HepG2 (cell line): ENCODE measurements at regions not wholly inside any gene's neighbourhood (a gene's known extent, or its start where the extent isn't known, plus 50 kb on each side); places are given as distances from the start of the nearest gene placed in this dataset.

ENCODE experiments used
- ATAC-seq: fragments of 200-7000 bp; cut with Tn5 transposase; 3 replicates; pipeline ENCODE4 v1.9.1; 2020; ENCODE audit warnings: mild to moderate bottlenecking, moderate library complexity
- BruUV-seq: library from RNA; stranded (reverse); fragments of 400-500 nt; replicated peaks from 2 replicates; lab custom pipeline; 2021; lab: Mats Ljungman, UMichigan
- CTCF ChIA-PET: fragments of 300-600 bp; formaldehyde crosslinking; extraction: SDS; loops from one replicate; lab custom pipeline; 2021; ENCODE audit warnings: low total read pairs, inconsistent platforms, low intra/inter-chr PET ratio; lab: Yijun Ruan, JAX
- POLR2A ChIA-PET: fragments of 350-600 bp; sonication (Branson Sonifier 250); formaldehyde crosslinking; loops from one replicate; lab custom pipeline; 2020; ENCODE audit warnings: antibody characterized with exemption, inconsistent platforms; lab: Yijun Ruan, JAX
- DNase-seq: peaks from one replicate; pipeline ENCODE4 v3.0.0-alpha.2; 2015; ENCODE audit warnings: low spot score
- FAIRE-seq: peaks from 3 replicates; lab custom pipeline; 2011; peaks lifted over from hg19 to GRCh38; lab: Jason Lieb, UNC
- H2AFZ ChIP-seq: one replicate; pipeline ENCODE4 v1.6.1; 2011; ENCODE audit warnings: low read length, inconsistent platforms
- H3K27ac ChIP-seq: fragments of 300-600 bp; 3 replicates; pipeline ENCODE4 v1.8.0; 2011; ENCODE audit warnings: mixed run types, mild to moderate bottlenecking, mixed read lengths, low read length, inconsistent platforms; ENCODE audit not compliant: insufficient read depth; ENCODE audit errors: extremely low read length
- H3K27me3 ChIP-seq, 2 experiments: fragments of 200-600 bp in 1 of 2; 2 replicates in 1 of 2; 3 replicates in 1 of 2; pipeline versions ENCODE4 v1.6.0 to v1.8.0; 2011; ENCODE audit warnings: low read length in 2 of 2, mild to moderate bottlenecking in 2 of 2, moderate library complexity in 2 of 2, inconsistent platforms in 1 of 2; ENCODE audit not compliant: insufficient read depth in 2 of 2, control insufficient read depth in 1 of 2
- H3K36me3 ChIP-seq, 2 experiments: fragments of 200-600 bp in 1 of 2; replicated peaks in 1 of 2; 2 replicates in 1 of 2; 3 replicates in 1 of 2; pipeline versions ENCODE4 v1.5.1 to v1.8.0; 2011; ENCODE audit warnings: low read length in 2 of 2, inconsistent platforms in 1 of 2; ENCODE audit not compliant: insufficient read depth in 2 of 2, control insufficient read depth in 1 of 2
- H3K4me1 ChIP-seq: 2 replicates; pipeline ENCODE4 v1.5.1; 2012; ENCODE audit warnings: low read length, inconsistent platforms; ENCODE audit not compliant: insufficient read depth
- H3K4me2 ChIP-seq: 2 replicates; pipeline ENCODE4 v1.6.0; 2011; ENCODE audit warnings: low read depth, low read length, inconsistent platforms
- H3K4me3 ChIP-seq, 3 experiments: fragments of 200-600 bp in 1 of 3; sonication (generic), shearing (Covaris generic) in 1 of 3; replicated peaks in 1 of 3; 2 replicates each; pipeline ENCODE4 v1.5.1; 2011 to 2016; ENCODE audit warnings: low read length in 3 of 3, inconsistent platforms in 2 of 3, low read depth in 2 of 3, mild to moderate bottlenecking in 2 of 3, control low read depth in 1 of 3, mixed read lengths in 1 of 3; ENCODE audit not compliant: insufficient read depth in 1 of 3
- H3K79me2 ChIP-seq: one replicate; pipeline ENCODE4 v1.6.1; 2011; ENCODE audit warnings: low read length, inconsistent platforms; ENCODE audit not compliant: insufficient read depth
- H3K9ac ChIP-seq: 2 replicates; pipeline ENCODE4 v1.6.0; 2011; ENCODE audit warnings: mild to moderate bottlenecking, low read depth, low read length, inconsistent platforms; ENCODE audit not compliant: insufficient read depth
- H3K9me3 ChIP-seq: 2 replicates; pipeline ENCODE4 v1.5.1; 2012; ENCODE audit warnings: mild to moderate bottlenecking, low read length
- H4K20me1 ChIP-seq: 2 replicates; pipeline ENCODE4 v1.6.0; 2011; ENCODE audit warnings: inconsistent platforms, mild to moderate bottlenecking, low read length, moderate library complexity; ENCODE audit not compliant: insufficient read depth
- FOSL2 ChIP-seq: sonication (generic); formaldehyde crosslinking; IDR thresholded peaks from 2 replicates; pipeline ENCODE4 v1.4.0; 2020; ENCODE audit warnings: missing genetic modification reagents
- HHEX ChIP-seq: IDR thresholded peaks from 2 replicates; pipeline ENCODE4 v1.6.1; 2016; ENCODE audit warnings: control low read depth
- HNF4G ChIP-seq, 2 experiments: sonication (generic) in 1 of 2; formaldehyde crosslinking in 1 of 2; IDR thresholded peaks; 2 replicates each; pipeline versions ENCODE4 v1.4.0 to v1.6.1; 2011 to 2020; ENCODE audit warnings: borderline replicate concordance in 2 of 2, low read depth in 2 of 2, mild to moderate bottlenecking in 2 of 2, low read length in 1 of 2, missing genetic modification reagents in 1 of 2, moderate library complexity in 1 of 2
- HNRNPLL ChIP-seq: fragments of 200-400 bp; formaldehyde crosslinking; IDR thresholded peaks from 2 replicates; pipeline ENCODE4 v1.6.1; 2017; ENCODE audit warnings: mild to moderate bottlenecking, low read depth, low read length; ENCODE audit not compliant: poor library complexity, severe bottlenecking
- KDM2A ChIP-seq: sonication (generic); formaldehyde crosslinking; IDR thresholded peaks from 2 replicates; pipeline ENCODE4 v1.4.0; 2020; ENCODE audit warnings: low read depth, missing genetic modification reagents, borderline replicate concordance
- KDM5B ChIP-seq: sonication (generic); formaldehyde crosslinking; IDR thresholded peaks from 2 replicates; pipeline ENCODE4 v1.4.0; 2020; ENCODE audit warnings: missing genetic modification reagents, mild to moderate bottlenecking, borderline replicate concordance
- NCOA2 ChIP-seq: sonication (generic); formaldehyde crosslinking; IDR thresholded peaks from 2 replicates; pipeline ENCODE4 v1.8.0; 2022; ENCODE audit warnings: inconsistent platforms
- ONECUT2 ChIP-seq: sonication (generic); formaldehyde crosslinking; IDR thresholded peaks from 2 replicates; pipeline ENCODE4 v1.4.0; 2020; ENCODE audit warnings: missing genetic modification reagents
- POGK ChIP-seq: sonication (generic); formaldehyde crosslinking; conservative IDR thresholded peaks from 2 replicates; pipeline ENCODE4 v1.8.0; 2022; ENCODE audit warnings: mild to moderate bottlenecking, moderate library complexity, missing genetic modification reagents
- PPARG ChIP-seq: conservative IDR thresholded peaks from 2 replicates; pipeline ENCODE4 v1.6.1; 2016; ENCODE audit warnings: missing biosample characterization, missing genetic modification reagents
- SUZ12 ChIP-seq: fragments of 150-350 bp; IDR thresholded peaks from 2 replicates; pipeline ENCODE4 v1.6.1; 2014; ENCODE audit warnings: low read depth, low read length
- THAP7 ChIP-seq: sonication (generic); formaldehyde crosslinking; IDR thresholded peaks from 2 replicates; pipeline ENCODE4 v1.8.1; 2023; ENCODE audit warnings: mild to moderate bottlenecking, missing genetic modification reagents
- ZFP91 ChIP-seq: sonication (generic); formaldehyde crosslinking; IDR thresholded peaks from 2 replicates; pipeline ENCODE4 v1.9.0; 2022; ENCODE audit warnings: missing genetic modification reagents, mild to moderate bottlenecking, borderline replicate concordance
- ZNF687 ChIP-seq: sonication (generic); formaldehyde crosslinking; IDR thresholded peaks from 2 replicates; pipeline ENCODE4 v1.5.1; 2020; ENCODE audit warnings: mild to moderate bottlenecking, missing genetic modification reagents, moderate library complexity
- WGBS: methylation state at CpG from one replicate; pipeline ENCODE4 v1.1.6; 2017; ENCODE audit warnings: low lambda C conversion rate; 5-methylcytosine and 5-hydroxymethylcytosine counted together
- in situ Hi-C: cut with HindIII; loops from 2 replicates; pipeline ENCODE4 v1.10.0; 2017; ENCODE audit warnings: low pct_unique_long_range_greater_than_20kb; ENCODE audit not compliant: extremely low pct_ligation_motif_present
- intact Hi-C: fragments of 100-400 bp; cut with micrococcal nuclease; formaldehyde crosslinking; loops from one replicate; pipeline ENCODE4 v1.10.0; 2022; ENCODE audit not compliant: unreplicated experiment

GRCh38 chr12:107843351-107844311 is 69.1 kb downstream of the ASCL4 start:
- no peak for DNase-seq
- peaks cover 12% of the 10 kb centered on the region; the same call in 1 of the 2 replicates for H3K4me1 ChIP-seq
- peak; percentile 87 for ATAC-seq
- no TSS peak for BruUV-seq
- POLR2A ChIA-PET, result no interaction called here
- 2% methylated on average over 16 of the region's 59 CpGs for WGBS
- CTCF ChIA-PET, result no interaction called here
- H3K36me3 ChIP-seq, result no peaks in the 10 kb centered on the region
- H2AFZ ChIP-seq, result no peak overlapping the region
- no peaks in the 10 kb centered on the region for H4K20me1 ChIP-seq
- H3K4me2 ChIP-seq, result peak overlapping the region; percentile 73
- no peak for FAIRE-seq
- H3K9me3 ChIP-seq, result no peaks in the 10 kb centered on the region
- H3K27ac ChIP-seq, result no peak overlapping the region
- in situ Hi-C loops, result no loop called here
- H3K9ac ChIP-seq, result no peak overlapping the region
- H3K79me2 ChIP-seq, result no peaks in the 10 kb centered on the region
- intact Hi-C loops, result no loop called here
- H3K4me3 ChIP-seq, result peak overlapping the region; percentile 27 to 67 (median 43); a peak in 5 of 6 replicates
- peaks cover 6 to 44% of the 10 kb centered on the region in 2 experiments for H3K27me3 ChIP-seq
- TF ChIP-seq SUZ12 (no peak), HHEX (CRISPR knock-in tag) (no peak), THAP7 (CRISPR knock-in tag) (no peak), ZNF687 (peak; percentile 35), ONECUT2 (CRISPR knock-in tag) (no peak), PPARG (CRISPR knock-in tag) (no peak), NCOA2 (CRISPR knock-in tag) (no peak), KDM2A (CRISPR knock-in tag) (0 out of 2 replicates have a peak, but pooled peaks have one; percentile 7), HNF4G (IDR thresholded peaks at IDR 0.05; ENCODE audit: borderline replicate concordance, low read depth, low read length) (no peak), HNF4G (CRISPR knock-in tag; IDR thresholded peaks at IDR 0.05; ENCODE audit: borderline replicate concordance, low read depth) (no peak), POGK (CRISPR knock-in tag) (0 out of 2 replicates have a peak, but pooled peaks have one; percentile 21), ZFP91 (CRISPR knock-in tag) (peak; percentile 57; the same call in 1 of the 2 replicates), KDM5B (CRISPR knock-in tag) (0 out of 2 replicates have a peak, but pooled peaks have one; percentile 19), FOSL2 (CRISPR knock-in tag) (no peak), HNRNPLL (no peak)
